ENCODE measurements at regions not wholly inside any gene's neighbourhood (a gene's known extent, or its start where the extent isn't known, plus 50 kb on each side); places are given as distances from the start of the nearest gene placed in this dataset.

GRCh38 chr4:184317234-184317918 lies 99.7 kb upstream of the ENPP6 start:
- TF ChIP-seq, protein P1, sequence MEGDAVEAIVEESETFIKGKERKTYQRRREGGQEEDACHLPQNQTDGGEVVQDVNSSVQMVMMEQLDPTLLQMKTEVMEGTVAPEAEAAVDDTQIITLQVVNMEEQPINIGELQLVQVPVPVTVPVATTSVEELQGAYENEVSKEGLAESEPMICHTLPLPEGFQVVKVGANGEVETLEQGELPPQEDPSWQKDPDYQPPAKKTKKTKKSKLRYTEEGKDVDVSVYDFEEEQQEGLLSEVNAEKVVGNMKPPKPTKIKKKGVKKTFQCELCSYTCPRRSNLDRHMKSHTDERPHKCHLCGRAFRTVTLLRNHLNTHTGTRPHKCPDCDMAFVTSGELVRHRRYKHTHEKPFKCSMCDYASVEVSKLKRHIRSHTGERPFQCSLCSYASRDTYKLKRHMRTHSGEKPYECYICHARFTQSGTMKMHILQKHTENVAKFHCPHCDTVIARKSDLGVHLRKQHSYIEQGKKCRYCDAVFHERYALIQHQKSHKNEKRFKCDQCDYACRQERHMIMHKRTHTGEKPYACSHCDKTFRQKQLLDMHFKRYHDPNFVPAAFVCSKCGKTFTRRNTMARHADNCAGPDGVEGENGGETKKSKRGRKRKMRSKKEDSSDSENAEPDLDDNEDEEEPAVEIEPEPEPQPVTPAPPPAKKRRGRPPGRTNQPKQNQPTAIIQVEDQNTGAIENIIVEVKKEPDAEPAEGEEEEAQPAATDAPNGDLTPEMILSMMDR (conservative IDR thresholded peaks at IDR 0.05; ENCODE audit: low read length), result no peak
- no peak for TF ChIP-seq EZH2phosphoT487 (IDR thresholded peaks at IDR 0.05; ENCODE audit: borderline replicate concordance)

Measured in Loucy (cell line).